ENCODE measurements at regions not wholly inside any gene's neighbourhood (a gene's known extent, or its start where the extent isn't known, plus 50 kb on each side); places are given as distances from the start of the nearest gene placed in this dataset.
"Not testable (repeated sequence)": the region's sequence is repeated elsewhere in the genome, so short reads cannot be mapped to it uniquely, and the experiment has no call there.

GRCh38 chr3:18189282-18190050 lies 235.7 kb downstream of the SATB1 start:
- no peak for DNase-seq

- no peak for DNase-seq
These were observed 236.6 kb downstream of the SATB1 start for GRCh38 chr3:18188491-18188890.

- no peak for DNase-seq
These were observed 239.5 kb downstream of the SATB1 start for GRCh38 chr3:18185624-18186023.

- DNase-seq, result not testable (repeated sequence)
These were observed 242.2 kb downstream of the SATB1 start for GRCh38 chr3:18182923-18183322.

GRCh38 chr3:18179521-18179920 lies 245.6 kb downstream of the SATB1 start:
- no peak for DNase-seq

GRCh38 chr3:18177271-18177670 lies 247.9 kb downstream of the SATB1 start:
- no peak for DNase-seq

GRCh38 chr3:18173891-18174290 lies 251.2 kb downstream of the SATB1 start:
- not testable (repeated sequence) for DNase-seq

GRCh38 chr3:18159681-18160080 lies 265.5 kb downstream of the SATB1 start:
- no peak for DNase-seq

- DNase-seq, result no peak
These were observed 271.5 kb downstream of the SATB1 start for GRCh38 chr3:18153571-18154173.

GRCh38 chr3:18151199-18151598 lies 273.9 kb downstream of the SATB1 start:
- no peak for DNase-seq

GRCh38 chr3:18149935-18150334 lies 275.2 kb downstream of the SATB1 start:
- DNase-seq, result no peak

- DNase-seq, result no peak
These were observed 275.8 kb downstream of the SATB1 start for GRCh38 chr3:18149386-18149785.

- no peak for DNase-seq
These were observed 280.6 kb downstream of the SATB1 start for GRCh38 chr3:18144571-18144970.

GRCh38 chr3:18143258-18143780 lies 281.8 kb downstream of the SATB1 start:
- DNase-seq, result no peak

GRCh38 chr3:18137958-18138357 lies 287.2 kb downstream of the SATB1 start:
- no peak for DNase-seq

GRCh38 chr3:18135060-18135814 lies 289.9 kb downstream of the SATB1 start:
- no peak for DNase-seq

- no peak for DNase-seq
These were observed 290.6 kb downstream of the SATB1 start for GRCh38 chr3:18134386-18135059.

GRCh38 chr3:18132991-18133390 lies 292.1 kb downstream of the SATB1 start:
- DNase-seq, result no peak

GRCh38 chr3:18127859-18128681 lies 297.1 kb downstream of the SATB1 start:
- no peak for DNase-seq

- DNase-seq, result no peak
These were observed 297.8 kb downstream of the SATB1 start for GRCh38 chr3:18127174-18127858.

- no peak for DNase-seq
These were observed 298.4 kb downstream of the SATB1 start for GRCh38 chr3:18126772-18127171.

Data from occipital lobe (tissue), 1 donor.